PC-3 (cell line): ENCODE measurements at regions not wholly inside any gene's neighbourhood (a gene's known extent, or its start where the extent isn't known, plus 50 kb on each side); places are given as distances from the start of the nearest gene placed in this dataset.

ENCODE experiments used
- CTCF ChIP-seq: fragments of 300-600 bp; sonication (generic); conservative IDR thresholded peaks from 2 replicates; pipeline ENCODE4 v1.5.1; 2017; ENCODE audit warnings: antibody characterized with exemption, low read depth, mild to moderate bottlenecking, low read length
- EZH2 ChIP-seq: fragments of 300-600 bp; sonication (generic); IDR thresholded peaks from one replicate; pipeline ENCODE4 v1.6.1; 2017; ENCODE audit warnings: antibody characterized with exemption, mild to moderate bottlenecking, low read length; ENCODE audit not compliant: unreplicated experiment
- EZH2phosphoT487 ChIP-seq: fragments of 300-600 bp; sonication (generic); IDR thresholded peaks from 2 replicates; pipeline ENCODE4 v1.6.1; 2018; ENCODE audit warnings: mild to moderate bottlenecking, antibody characterized with exemption, low read length, borderline replicate concordance

- no peak for TF ChIP-seq CTCF
- no peak for TF ChIP-seq EZH2
- no peak for TF ChIP-seq EZH2phosphoT487
Measured at GRCh38 chr9:75798505-75798904, 92.0 kb upstream of the PCSK5 start.
